GM18517 (cell line): ENCODE measurements at regions not wholly inside any gene's neighbourhood (a gene's known extent, or its start where the extent isn't known, plus 50 kb on each side); places are given as distances from the start of the nearest gene placed in this dataset.

Experiments used
- ATAC-seq: cut with Tn5 transposase; IDR thresholded peaks from one replicate; pipeline ENCODE4 v1.9.1; 2021; ENCODE audit warnings: mild to moderate bottlenecking, moderate library complexity; ENCODE audit not compliant: unreplicated experiment

DNA sequence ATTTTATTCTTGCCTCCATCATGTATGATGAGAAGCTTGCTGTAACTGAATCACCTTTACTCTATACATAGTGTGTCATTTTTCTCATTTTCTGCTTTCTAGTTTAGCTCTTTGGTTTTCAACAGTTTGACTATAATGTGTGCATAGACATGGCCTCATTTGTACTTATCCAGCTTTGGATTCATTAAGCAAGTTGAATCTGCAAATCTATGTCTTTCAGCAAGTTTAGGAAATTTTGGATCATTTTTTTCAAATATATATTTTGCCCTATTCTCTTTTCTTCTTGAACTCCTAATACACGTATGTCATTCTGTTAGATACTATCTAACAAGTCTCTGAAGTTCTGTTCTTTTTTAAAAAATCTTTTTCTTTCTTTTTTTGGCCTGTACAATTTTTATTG is 57.8 kb downstream of the PRLHR start:
- ATAC-seq = no peak

DNA sequence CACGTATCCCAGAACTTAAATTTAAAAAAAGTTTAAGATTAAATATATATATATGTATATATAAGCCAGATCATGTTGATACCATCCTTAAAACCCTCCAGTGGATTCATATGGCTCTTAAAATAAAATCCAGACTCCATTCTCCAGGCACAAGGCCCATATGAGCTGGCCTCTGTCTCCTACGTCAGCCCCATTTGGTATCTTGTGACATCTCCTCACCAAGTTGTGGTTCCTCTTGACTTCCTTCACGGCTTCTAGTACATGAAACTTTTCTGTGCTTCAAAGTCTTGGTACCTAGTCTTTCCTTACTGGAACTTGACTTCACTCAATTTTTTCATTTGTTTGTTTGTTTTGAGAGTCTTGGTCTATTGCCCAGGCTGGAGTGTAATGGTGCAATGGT is 61.3 kb downstream of the PRLHR start:
- no peak for ATAC-seq

DNA sequence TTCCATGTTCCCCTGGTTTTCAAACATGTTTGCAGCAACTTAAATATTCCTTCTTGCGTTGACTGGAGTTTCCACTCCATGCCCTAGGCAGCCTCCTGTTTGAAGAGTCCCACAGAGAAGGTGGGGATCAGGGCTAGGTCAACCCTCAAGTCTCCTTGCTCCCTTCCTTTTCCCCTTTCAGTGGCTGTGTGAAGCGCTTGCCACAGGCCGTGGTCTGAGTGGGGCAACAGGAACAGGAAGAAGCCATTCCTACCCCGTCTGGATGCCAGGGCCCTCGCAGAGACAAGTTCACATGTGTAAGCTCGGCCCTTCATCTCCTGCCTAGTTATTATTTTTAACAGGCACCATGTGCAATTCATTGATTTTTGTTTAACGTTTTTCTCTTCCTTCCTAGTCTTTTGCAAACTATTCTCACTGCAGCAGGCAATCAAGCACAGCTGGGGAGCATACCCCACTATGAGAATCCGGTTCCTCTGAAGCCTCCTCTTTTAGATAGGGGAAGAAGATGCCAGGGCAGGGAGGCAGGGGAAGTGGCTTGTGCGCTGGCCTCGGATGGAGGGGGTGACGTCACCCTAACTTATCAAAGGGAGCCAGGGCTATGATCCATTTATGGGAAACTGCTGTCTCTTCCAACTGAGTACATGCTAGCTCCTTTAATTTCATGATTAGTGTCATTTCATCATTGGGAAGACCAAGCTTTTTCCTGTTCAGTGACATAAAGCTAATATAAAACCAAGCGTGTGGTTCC is 64.2 kb downstream of the PRLHR start:
- no peak for ATAC-seq

DNA sequence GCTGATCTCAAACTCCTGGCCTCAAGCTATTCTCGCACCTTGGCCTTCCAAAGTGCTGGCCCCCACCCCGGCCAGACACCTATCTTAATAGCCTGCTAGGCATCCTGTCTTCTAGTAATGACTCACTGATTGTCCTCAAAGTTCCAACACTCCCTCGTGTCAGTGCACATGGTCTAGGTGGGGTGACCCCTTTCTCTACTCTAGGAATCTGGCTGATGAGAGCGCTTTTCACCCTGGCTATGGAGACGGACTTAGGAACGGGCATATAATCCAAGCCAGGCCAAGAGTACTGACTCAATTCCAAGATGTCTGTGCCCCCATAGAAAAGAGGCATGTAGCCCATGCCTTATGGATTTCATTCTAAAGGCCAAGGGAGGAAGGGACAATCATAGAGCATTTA is 67.0 kb downstream of the PRLHR start:
- no peak for ATAC-seq

DNA sequence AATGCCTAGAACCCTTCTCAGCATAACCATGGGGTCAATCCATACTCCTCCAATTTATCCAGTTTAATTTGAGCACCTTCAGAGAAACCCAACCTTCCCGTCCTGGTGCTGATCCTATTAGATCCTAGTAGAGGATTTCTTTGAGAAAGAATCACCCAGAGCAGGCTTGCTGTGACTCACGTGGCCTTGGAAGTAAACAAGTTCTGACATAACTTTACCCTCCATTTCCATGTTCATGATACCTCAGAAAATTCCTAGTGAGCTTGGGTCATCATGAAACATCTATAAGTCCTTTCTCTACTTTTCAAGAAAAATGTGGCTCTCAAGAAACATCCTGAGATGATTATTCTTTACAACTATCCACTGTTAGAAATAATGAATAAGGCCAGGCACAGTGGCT is 71.7 kb downstream of the PRLHR start:
- ATAC-seq = no peak

DNA sequence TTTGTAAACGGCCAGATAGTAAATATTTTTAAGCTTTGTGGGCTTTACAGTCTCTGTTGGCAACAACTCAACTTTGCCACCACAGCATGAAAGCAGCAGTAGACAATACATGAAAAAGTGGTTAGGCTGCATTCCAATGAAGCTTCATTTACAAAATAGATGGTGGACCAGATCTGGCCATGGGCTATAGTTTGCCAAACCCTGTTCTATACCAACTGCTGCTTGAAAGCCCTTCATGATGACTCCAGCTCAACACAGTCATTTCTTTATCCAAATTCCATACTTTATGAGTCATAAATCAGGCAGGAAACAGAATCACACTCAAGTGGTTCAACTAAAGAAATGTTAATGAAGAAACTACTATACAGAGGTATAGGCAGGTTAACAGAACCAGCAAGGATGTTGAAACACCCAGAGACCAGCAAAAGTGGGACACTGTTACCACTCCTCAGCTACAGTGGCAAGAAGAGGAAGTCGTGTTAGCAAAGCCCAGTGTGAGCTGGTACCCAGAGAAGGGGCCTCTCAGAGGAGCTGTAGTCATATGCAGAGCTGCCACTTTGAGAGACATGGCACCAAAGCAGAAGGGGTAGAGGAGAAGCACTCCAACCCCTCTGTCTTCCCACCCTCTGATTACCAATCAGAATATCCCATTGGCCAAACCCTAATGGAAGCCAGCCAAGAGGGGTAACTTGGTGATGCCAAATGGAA is 72.5 kb downstream of the PRLHR start:
- no peak for ATAC-seq

DNA sequence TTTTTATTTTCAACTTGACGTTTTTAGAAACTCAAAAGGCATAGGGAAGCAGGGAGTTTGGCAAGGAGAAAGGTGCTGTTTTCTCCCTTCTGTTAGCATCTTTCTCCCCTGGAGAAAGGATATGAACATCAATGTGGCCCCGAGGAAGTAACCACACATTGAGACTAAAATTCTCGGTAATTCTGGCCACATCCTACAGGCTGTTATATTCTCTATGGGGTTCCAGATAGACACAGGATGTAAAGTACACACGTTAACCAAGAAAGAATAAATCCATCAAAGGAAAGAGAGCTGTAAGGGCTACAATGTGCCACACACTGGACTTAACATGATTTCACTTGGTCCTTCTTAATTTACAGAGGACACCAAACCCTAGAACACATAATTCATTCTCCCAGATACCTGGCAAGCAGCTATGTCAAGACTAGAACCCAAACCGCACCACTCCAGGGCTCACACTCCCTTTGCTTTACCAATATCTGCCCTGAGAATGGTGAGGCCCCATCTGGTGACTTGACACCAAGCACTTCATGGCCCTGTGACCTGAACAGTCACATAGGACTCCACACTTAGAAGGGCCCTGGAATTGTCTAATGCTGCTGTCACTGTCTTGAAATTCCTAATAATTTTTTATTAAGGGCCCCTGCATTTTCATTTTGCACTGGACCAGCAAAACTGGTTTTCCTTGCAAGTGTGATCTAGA is 73.9 kb downstream of the PRLHR start:
- no peak for ATAC-seq

DNA sequence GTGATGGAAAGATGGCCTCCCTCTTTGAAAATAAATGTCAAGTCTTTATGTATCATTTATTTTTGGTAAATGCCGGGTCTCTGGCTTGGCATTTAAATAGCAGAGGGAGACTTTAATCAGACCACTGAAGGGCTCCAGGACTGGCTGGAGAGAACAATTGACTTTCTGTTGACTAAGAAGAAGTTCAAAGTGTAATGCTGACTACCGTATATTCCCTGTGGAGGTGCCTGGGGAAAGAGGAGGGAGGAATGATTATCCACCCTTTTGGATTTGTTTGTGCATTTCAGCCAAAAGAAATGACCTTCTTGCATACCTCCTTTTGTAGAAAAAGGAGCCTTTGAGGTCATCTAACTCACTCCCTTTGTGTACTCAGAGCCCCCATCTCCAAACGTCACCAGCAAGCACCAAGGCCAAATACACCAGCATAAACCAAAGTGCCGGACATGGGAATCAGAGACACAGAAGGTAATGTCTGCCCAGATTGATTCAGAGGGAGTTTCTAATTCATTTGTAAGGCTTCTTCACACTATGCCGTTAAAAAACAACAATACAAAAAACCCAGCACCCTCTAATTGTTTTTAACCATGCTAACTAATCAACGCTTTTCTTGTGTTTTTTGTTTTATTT is 75.2 kb downstream of the PRLHR start:
- ATAC-seq = no peak

DNA sequence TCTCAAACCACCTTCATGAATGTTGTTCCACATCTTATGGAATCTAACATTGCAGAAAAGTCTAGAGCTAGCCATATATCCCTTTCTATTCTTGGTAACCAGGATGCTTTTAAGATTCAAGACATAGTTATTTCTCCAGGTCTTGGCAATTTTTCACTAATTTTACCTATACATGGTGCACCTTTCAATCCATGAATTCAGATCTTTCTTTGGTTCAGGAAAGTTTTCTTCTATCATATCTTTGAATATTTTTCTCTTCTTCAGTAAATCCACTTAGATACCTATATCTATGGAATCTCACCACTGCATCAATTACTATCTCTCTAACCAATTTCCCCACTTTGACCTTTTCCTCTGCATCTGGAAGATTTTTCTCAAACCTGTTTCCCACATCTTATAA is 77.4 kb downstream of the PRLHR start:
- no peak for ATAC-seq

DNA sequence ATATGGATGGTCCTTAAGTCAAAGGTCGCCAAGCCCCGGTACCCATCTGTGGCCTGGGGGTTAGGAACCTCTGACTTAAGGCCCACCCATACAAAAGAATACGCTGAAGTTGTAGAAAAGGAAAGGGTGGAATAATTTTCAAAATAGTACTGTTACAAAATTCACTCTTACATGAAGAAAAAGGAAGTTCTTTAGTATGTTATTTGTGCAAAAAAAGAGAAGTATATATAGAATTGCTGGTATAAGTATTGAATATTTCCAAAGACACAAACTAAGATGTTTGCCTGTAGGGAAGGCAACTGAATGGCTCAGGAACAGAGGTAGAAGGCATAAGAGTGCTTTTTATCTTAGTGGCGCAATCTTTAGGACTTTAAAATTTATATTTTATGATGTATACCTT is 78.7 kb downstream of the PRLHR start:
- no peak for ATAC-seq

DNA sequence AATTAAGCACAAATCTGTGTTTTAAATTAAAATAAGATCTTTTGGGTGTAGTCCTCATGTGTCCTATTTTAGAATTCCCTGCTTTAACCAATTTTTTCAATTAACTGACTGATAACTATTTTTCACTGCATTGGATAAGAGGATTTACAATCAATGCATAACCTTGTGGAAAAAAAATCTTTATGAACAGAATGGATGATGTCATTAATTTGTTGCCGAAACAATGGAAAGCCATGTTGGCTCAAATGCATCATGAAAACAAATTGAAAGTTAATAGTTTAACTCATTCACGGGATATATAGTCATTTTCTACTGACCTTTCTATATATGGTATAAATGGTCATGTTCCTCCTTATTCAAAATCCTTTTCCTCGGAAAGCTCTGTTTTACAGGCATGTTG is 82.3 kb downstream of the PRLHR start:
- ATAC-seq = no peak

DNA sequence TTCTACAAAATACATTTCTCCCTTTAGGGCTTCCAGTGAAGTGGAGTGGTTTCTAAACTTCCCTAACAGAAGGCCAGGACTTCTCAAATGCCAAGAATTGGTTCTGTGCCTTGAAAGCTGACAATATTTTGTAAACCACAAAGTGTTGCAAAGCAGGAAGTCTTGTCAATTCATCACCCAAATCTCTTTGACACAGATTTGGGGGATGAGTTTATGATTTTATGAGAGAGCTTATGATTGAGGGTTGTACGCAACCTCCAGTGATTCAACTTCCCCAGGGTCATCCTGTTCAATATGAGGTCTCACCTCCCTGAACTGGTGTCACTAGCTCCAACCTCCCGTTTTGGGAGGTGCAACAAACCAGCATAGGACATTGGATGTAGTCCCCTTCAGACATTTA is 83.7 kb downstream of the PRLHR start:
- no peak for ATAC-seq

DNA sequence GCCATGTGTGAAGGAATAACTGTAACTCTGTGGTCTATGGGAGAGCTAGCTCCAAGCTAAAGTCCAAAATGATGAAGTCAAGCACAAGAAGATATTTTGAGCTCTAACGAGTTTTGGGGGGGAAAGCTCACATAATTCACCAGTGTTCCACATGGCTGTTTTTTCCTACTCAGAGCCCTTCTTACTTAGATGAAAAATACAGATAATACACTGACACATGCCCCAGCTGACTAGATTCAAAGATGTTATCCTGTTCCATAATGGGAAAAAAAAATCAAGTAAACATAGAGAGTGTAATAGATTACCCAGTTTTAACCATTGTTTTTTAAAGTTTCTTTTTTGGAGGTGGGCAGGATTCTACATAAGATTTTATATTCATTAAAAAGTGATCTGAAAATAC is 86.6 kb downstream of the PRLHR start:
- ATAC-seq = no peak

DNA sequence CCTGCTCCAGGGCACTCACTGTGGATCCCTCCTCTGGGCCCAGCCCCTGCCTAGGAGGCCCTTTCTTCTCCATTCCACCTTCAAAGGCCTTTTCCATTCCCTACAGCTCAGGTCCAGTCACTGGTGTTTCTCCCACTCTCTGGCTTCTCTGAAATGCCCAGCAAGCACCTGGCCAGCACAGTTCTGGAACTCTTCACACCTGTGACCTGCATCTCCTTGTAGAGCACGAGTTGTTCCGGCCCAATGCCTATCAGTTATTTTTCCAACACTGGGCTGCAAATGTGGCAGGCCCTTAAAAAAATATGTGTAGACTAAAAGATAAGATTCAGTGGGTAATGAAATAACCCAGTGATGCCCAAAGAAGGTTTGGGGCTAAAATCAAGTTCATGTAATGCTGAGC is 87.1 kb downstream of the PRLHR start:
- ATAC-seq = no peak

DNA sequence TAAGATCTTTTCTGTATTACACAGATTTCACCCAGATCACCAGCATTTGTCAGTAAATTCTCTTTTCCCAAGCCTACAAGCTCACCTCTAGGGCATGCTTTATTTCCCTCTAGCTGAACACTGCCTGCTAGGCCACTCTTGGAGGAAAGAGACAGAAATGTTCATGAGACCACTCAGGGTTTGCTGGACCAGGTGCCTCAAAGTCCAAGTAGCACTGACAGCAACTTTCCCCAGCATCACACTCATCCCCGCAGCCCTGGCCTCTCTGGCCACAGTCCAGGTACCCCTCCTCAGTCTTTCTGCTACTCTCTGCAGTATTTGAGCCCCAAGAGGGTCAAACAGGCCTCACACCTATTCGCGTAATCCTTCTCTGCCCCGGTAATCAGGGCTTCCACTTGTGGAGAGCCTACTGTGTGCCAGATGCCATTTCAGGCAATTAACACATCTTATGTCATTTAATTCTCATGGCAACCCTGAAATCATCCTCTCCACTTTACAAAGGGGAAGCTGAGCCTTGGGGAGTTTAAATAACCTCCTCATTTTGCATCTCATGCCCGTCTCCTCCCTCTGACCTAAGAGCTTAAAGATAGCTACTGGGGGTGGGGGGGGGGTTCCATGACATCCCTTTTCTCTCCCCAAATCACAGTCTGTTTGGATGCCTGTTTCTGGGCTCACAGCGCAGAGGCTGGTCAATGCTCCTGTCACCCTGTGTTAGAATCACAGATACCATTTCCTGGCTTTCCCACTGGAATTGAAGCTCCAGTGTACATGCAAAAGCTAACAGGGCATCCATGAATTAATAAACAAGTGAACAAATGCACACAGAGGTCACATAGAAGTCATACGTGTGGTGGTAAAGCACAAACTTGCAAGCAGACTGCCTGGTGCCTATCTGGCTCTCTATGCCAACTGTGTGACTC is 88.5 kb downstream of the PRLHR start:
- no peak for ATAC-seq

DNA sequence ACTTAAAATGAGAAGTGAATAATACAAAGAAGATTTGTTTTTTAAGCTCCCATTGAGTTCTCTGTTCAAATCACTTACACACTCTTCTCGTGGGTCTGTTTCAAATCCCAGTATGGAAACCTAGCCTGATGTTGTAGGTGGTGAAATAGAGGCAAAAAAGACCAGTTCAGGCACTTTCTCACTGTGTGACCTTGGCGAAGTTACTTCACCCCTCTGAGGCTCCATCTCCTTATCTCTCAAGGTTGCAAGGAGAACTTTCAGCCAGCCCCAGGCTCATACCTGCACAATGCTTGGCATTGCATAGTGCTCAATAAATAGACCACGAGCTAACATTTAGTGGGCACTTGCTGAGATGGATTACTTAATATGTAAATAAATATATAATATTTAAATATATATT is 90.1 kb downstream of the PRLHR start:
- ATAC-seq = no peak

DNA sequence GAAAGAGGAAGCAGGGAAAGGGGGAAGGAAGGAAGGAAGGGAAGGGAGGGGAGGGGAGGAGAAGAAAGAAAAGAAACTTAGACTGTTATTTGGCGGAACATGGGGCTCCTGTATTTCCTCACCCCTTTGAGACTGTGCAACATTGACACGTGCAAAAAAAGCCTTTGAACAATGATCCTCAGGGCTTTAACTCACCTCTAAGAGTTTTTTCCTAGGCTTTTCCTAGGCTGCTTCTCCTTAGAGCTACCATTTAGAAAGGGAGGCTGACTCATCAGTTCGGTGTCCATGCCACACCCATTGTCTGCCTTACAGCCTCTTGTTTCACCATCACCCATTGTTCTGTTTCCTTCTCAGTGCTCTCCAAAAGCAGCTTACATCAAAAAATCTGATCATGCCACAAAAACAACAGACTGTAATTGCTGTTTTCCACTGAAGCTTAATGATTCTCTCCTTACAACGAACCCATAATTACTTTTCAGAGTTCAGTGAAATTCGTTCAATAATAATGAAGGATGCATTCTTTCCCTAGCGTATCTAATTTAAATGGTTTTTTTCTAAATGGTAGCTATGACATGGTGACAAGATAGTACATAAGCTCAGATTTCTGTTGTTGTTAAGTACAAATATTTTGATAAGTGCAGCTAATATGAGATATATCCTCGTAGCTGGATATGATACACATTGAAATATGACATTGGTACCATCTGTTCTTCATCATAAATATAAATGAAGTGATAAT is 90.8 kb downstream of the PRLHR start:
- ATAC-seq = no peak

DNA sequence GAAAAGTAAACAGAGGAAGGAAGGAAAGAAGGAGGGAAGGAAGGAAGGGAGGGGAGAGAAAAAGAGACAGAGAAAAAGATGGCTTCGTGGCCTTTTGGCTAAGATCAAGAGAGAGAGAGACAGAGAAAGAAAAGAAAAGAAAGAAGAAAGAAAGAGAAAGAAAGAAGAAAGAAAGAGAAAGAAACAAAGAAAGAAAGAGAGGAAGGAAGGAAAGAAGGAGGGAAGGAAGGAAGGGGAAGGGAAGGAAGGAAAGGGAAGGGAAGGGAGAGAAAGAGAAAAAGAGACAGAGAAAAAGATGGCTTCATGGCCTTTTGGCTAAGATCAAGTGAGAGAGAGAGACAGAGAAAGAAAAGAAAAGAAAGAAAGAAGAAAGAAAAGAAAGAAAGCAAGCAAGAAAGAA is 91.4 kb downstream of the PRLHR start:
- ATAC-seq = no peak

DNA sequence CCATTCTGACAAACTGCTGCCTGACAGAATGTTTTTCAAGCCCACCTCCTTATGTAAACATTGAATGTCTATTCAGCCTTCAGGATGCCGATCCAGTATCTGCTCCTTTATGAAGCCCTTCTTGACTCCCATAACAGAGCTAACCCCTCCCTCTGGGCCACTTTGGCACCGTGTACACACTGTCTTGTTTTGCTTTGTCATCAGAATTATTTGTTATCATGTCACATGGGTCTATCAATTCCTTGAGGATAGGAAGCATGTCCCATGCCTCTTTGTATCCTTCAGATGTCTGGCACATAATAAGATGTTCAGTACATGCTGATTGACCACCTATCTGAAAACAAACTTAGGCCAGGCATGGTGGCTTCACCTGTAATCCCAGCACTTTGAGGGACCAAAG is 92.3 kb downstream of the PRLHR start:
- no peak for ATAC-seq
